Calu3 (cell line): ENCODE measurements at regions not wholly inside any gene's neighbourhood (a gene's known extent, or its start where the extent isn't known, plus 50 kb on each side); places are given as distances from the start of the nearest gene placed in this dataset.
"Not testable (repeated sequence)": the region's sequence is repeated elsewhere in the genome, so short reads cannot be mapped to it uniquely, and the experiment has no call there.

Experiments used
- BruUV-seq: library from RNA; stranded (reverse); fragments of 400-500 nt; replicated peaks from 2 replicates; lab custom pipeline; 2021; lab: Mats Ljungman, UMichigan
- CTCF ChIA-PET: fragments of 300-600 bp; sonication (Branson Sonifier 250); formaldehyde crosslinking; loops from one replicate; lab custom pipeline; 2022; ENCODE audit warnings: antibody characterized with exemption; lab: Charles Lee
- DNase-seq: peaks from one replicate; pipeline ENCODE4 v3.0.0; 2022
- H3K27ac Mint-ChIP-seq: one replicate; pipeline ENCODE4 v1.8.0; 2022; ENCODE audit warnings: mixed read lengths; ENCODE audit not compliant: unreplicated experiment
- H3K27me3 Mint-ChIP-seq: one replicate; pipeline ENCODE4 v1.8.0; 2022; ENCODE audit warnings: mixed read lengths; ENCODE audit not compliant: unreplicated experiment
- H3K36me3 Mint-ChIP-seq: one replicate; pipeline ENCODE4 v1.8.0; 2022; ENCODE audit warnings: mild to moderate bottlenecking, moderate library complexity, mixed read lengths; ENCODE audit not compliant: insufficient read depth, unreplicated experiment
- H3K4me1 Mint-ChIP-seq: one replicate; pipeline ENCODE4 v1.8.0; 2022; ENCODE audit warnings: mild to moderate bottlenecking, low read depth, mixed read lengths; ENCODE audit not compliant: unreplicated experiment
- H3K4me3 Mint-ChIP-seq: one replicate; pipeline ENCODE4 v1.8.0; 2022; ENCODE audit warnings: mild to moderate bottlenecking, low read depth, moderate library complexity, mixed read lengths; ENCODE audit not compliant: unreplicated experiment
- H3K9me3 Mint-ChIP-seq: one replicate; pipeline ENCODE4 v1.8.0; 2022; ENCODE audit warnings: low read depth, mixed read lengths; ENCODE audit not compliant: unreplicated experiment
- CTCF ChIP-seq: fragments of 200-600 bp; IDR thresholded peaks from one replicate; pipeline ENCODE4 v1.8.0; 2022; ENCODE audit warnings: antibody characterized with exemption; ENCODE audit not compliant: unreplicated experiment
- intact Hi-C: fragments of 100-400 bp; cut with micrococcal nuclease; formaldehyde crosslinking; loops from one replicate; pipeline ENCODE4 v1.10.0; 2022; ENCODE audit not compliant: unreplicated experiment

- Mint-ChIP-seq H3K36me3 (no peaks in the 10 kb centered on the region), H3K4me1 (no peaks in the 10 kb centered on the region), H3K9me3 (no peaks in the 10 kb centered on the region), H3K27ac (no peak overlapping the region), H3K4me3 (no peak overlapping the region), H3K27me3 (peaks cover 79% of the 10 kb centered on the region)
- intact Hi-C loops: no loop called here
- CTCF ChIA-PET: interaction anchor here (0.6 kb wide), 1 partner anchor 541 kb away, joined by 3 read pairs; no protein-coding TSS in a partner anchor
- BruUV-seq: no TSS peak
- TF ChIP-seq CTCF: no peak
- DNase-seq: no peak
Observed at GRCh38 chr10:45118929-45119328, 118.2 kb downstream of the ZNF22 start.

- BruUV-seq, DNase-seq, H3K27ac Mint-ChIP-seq, H3K36me3 Mint-ChIP-seq, H3K4me1 Mint-ChIP-seq, CTCF ChIA-PET, H3K4me3 Mint-ChIP-seq, H3K9me3 Mint-ChIP-seq, intact Hi-C loops: not testable (repeated sequence)
- H3K27me3 Mint-ChIP-seq: peaks cover 56% of the 10 kb centered on the region
Observed at GRCh38 chr10:45122180-45122860, 121.6 kb downstream of the ZNF22 start.

GRCh38 chr10:45135443-45136198 lies 134.9 kb downstream of the ZNF22 start:
- Mint-ChIP-seq H3K27me3 (peaks cover 14% of the 10 kb centered on the region), H3K36me3 (no peaks in the 10 kb centered on the region), H3K4me3 (no peak overlapping the region), H3K4me1 (no peaks in the 10 kb centered on the region), H3K27ac (no peak overlapping the region), H3K9me3 (no peaks in the 10 kb centered on the region)
- BruUV-seq: no TSS peak
- CTCF ChIA-PET: no interaction called here
- intact Hi-C loops: no loop called here
- no peak for DNase-seq
- TF ChIP-seq CTCF: no peak

- Mint-ChIP-seq H3K27me3 (peaks cover 14% of the 10 kb centered on the region), H3K4me3 (no peak overlapping the region), H3K9me3 (no peaks in the 10 kb centered on the region), H3K4me1 (no peaks in the 10 kb centered on the region), H3K27ac (no peak overlapping the region), H3K36me3 (no peaks in the 10 kb centered on the region)
- intact Hi-C loops: no loop called here
- no peak for DNase-seq
- BruUV-seq: no TSS peak
- no peak for TF ChIP-seq CTCF
- CTCF ChIA-PET: no interaction called here
Observed at GRCh38 chr10:45136256-45136655, 135.5 kb downstream of the ZNF22 start.
